ENCODE measurements at regions not wholly inside any gene's neighbourhood (a gene's known extent, or its start where the extent isn't known, plus 50 kb on each side); places are given as distances from the start of the nearest gene placed in this dataset.

DNA sequence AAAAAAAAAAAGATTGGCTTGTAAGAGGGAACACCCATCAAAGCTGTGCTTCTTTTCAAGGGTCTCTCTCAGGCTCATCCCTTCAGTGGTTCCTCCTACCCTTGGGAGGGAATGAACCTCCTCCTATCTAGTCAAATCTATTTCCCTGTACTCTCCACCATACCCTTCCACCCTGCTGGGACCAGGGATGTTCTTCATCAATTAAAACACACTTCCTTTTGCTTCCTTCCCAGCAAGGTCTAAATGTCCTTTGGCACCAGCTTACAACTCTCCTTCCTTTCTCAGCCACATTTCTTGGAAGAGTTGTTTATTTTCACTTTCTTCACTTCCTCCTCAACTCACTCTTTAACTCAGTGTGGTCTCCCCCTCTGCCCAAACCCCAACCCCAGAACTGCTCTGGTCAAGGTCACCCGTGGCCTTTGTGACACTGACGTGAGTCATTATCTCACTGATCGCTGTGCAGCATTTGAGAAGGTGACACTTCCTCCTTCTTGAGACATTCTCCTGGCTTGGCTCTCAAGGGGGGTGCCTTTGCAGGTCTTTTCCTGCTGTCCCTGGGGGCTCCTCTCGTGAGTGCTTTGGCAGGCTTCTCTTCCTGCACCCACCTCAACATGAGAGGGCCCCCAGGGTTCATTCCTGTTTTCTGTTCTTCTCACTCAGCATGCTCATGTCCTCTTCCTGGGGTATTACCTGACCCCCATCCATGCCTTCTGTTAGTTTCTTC is 210.5 kb upstream of the TLE3 start:
- TF ChIP-seq, protein P1, sequence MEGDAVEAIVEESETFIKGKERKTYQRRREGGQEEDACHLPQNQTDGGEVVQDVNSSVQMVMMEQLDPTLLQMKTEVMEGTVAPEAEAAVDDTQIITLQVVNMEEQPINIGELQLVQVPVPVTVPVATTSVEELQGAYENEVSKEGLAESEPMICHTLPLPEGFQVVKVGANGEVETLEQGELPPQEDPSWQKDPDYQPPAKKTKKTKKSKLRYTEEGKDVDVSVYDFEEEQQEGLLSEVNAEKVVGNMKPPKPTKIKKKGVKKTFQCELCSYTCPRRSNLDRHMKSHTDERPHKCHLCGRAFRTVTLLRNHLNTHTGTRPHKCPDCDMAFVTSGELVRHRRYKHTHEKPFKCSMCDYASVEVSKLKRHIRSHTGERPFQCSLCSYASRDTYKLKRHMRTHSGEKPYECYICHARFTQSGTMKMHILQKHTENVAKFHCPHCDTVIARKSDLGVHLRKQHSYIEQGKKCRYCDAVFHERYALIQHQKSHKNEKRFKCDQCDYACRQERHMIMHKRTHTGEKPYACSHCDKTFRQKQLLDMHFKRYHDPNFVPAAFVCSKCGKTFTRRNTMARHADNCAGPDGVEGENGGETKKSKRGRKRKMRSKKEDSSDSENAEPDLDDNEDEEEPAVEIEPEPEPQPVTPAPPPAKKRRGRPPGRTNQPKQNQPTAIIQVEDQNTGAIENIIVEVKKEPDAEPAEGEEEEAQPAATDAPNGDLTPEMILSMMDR (IDR thresholded peaks at IDR 0.05): no peak
- TF ChIP-seq POLR2A (IDR thresholded peaks at IDR 0.05) (no peak), EP300 (IDR thresholded peaks at IDR 0.05) (no peak)
- Histone ChIP-seq H3K27me3 (no peaks in the 10 kb centered on the region), H3K36me3 (no peaks in the 10 kb centered on the region), H3K4me1 (ENCODE audit: insufficient read depth) (no peaks in the 10 kb centered on the region), H3K4me3 (no peak overlapping the region), H3K27ac (no peak overlapping the region), H3K9me3 (no peaks in the 10 kb centered on the region)
- intact Hi-C loops (cut with DNase I): no loop called here
- 42 to 51% (median 43%) methylated on average over 4 of the region's 4 CpGs for WGBS, 3 donors
- no peak for DNase-seq

DNA sequence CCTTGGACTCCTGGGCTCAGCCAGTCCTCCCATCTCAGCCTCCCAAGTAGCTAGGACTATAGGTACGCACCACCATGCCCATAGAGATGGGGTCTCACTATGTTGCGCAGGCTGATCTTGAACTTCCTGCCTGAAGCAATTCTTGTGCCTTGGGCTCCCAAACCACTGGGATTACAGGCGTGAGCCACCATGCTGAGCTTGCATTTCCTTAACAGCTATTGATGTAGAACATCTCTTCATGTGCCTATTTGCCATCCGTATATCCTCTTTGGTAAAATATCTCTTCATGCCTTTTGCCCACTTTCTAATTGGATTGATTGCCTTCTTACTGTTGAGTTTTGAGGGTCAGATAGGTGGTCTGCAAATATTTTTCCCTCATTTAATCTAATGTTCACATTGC is 208.9 kb upstream of the TLE3 start:
- no peaks in the 10 kb centered on the region for H3K9me3 ChIP-seq
- TF ChIP-seq POLR2A (IDR thresholded peaks at IDR 0.05) (no peak), EP300 (IDR thresholded peaks at IDR 0.05) (no peak)
- TF ChIP-seq, protein P1 (IDR thresholded peaks at IDR 0.05): no peak
- no peaks in the 10 kb centered on the region for H3K27me3 ChIP-seq
- no peaks in the 10 kb centered on the region for H3K4me1 ChIP-seq (ENCODE audit: insufficient read depth)
- no peak overlapping the region for H3K27ac ChIP-seq
- no peak overlapping the region for H3K4me3 ChIP-seq
- H3K36me3 ChIP-seq: no peaks in the 10 kb centered on the region
- intact Hi-C loops (cut with DNase I): no loop called here
- 90 to 94% (median 94%) methylated on average over 4 of the region's 4 CpGs for WGBS, 3 donors
- no peak for DNase-seq

DNA sequence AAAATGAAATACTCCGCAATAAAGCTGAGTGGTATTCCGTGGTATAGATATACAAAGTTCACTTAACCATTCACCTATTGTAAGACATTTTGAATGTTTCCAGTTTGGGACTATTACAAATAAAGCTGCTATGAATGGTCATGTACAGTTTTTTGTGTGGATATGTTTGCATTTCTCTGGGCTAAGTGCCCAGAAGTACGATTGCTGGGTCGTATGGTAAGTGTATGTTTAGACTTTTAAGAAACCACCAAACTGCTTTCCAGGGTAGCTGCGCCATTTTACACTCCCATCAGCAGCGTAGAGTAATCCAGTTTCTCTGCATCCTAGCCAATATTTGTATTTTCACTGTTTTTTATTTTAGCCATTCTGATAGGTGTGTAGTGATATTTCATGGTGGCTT is 208.4 kb upstream of the TLE3 start:
- no peak for DNase-seq
- no peaks in the 10 kb centered on the region for H3K4me1 ChIP-seq (ENCODE audit: insufficient read depth)
- no peaks in the 10 kb centered on the region for H3K9me3 ChIP-seq
- no peaks in the 10 kb centered on the region for H3K36me3 ChIP-seq
- no peak for TF ChIP-seq EP300 (IDR thresholded peaks at IDR 0.05)
- TF ChIP-seq POLR2A (IDR thresholded peaks at IDR 0.05): no peak
- TF ChIP-seq, protein P1 (IDR thresholded peaks at IDR 0.05): no peak
- 33 to 42% (median 34%) methylated on average over 6 of the region's 6 CpGs for WGBS, 3 donors
- H3K27me3 ChIP-seq: no peaks in the 10 kb centered on the region
- intact Hi-C loops (cut with DNase I): no loop called here
- H3K27ac ChIP-seq: no peak overlapping the region
- no peak overlapping the region for H3K4me3 ChIP-seq

DNA sequence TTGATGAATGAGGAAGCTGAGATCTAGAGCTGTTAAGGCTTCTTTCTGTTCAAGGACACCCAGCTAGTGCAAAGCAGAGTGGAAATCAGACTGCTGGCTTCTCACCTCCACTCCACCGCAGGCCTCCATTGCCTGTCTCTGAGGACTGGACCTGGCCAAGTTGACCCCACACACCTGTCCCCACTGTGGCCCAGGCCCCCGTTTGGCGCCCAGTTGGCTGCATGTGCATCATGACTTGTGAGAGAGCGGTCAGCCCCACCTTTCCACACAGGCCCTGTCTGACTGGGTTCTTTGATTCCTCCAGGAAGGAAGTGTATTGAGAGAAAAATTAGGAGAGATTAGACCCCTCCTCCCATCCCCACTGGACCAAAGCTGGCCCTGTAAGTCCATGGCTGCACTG is 206.3 kb upstream of the TLE3 start:
- intact Hi-C loops (cut with DNase I): no loop called here
- no peak for TF ChIP-seq POLR2A (IDR thresholded peaks at IDR 0.05)
- TF ChIP-seq, protein P1 (IDR thresholded peaks at IDR 0.05): no peak
- TF ChIP-seq EP300 (IDR thresholded peaks at IDR 0.05): no peak
- no peaks in the 10 kb centered on the region for H3K36me3 ChIP-seq
- H3K9me3 ChIP-seq: no peaks in the 10 kb centered on the region
- no peaks in the 10 kb centered on the region for H3K4me1 ChIP-seq (ENCODE audit: insufficient read depth)
- DNase-seq: no peak
- no peak overlapping the region for H3K4me3 ChIP-seq
- whole genome bisulfite sequencing, 3 donors: 95 to 96% (median 96%) methylated on average over 4 of the region's 4 CpGs
- no peaks in the 10 kb centered on the region for H3K27me3 ChIP-seq
- H3K27ac ChIP-seq: no peak overlapping the region
